Sigmoid colon (tissue), 4 donors: ENCODE measurements at regions not wholly inside any gene's neighbourhood (a gene's known extent, or its start where the extent isn't known, plus 50 kb on each side); places are given as distances from the start of the nearest gene placed in this dataset.

ENCODE experiments used
- POLR2A ChIP-seq, 2 donors: fragments of 450-650 bp; IDR thresholded peaks; one replicate each; pipeline ENCODE4 v1.6.1; 2016; ENCODE audit warnings: antibody characterized with exemption in 2 of 2, mild to moderate bottlenecking in 2 of 2, moderate library complexity in 2 of 2
- POLR2AphosphoS5 ChIP-seq, 4 donors: sonication (generic); formaldehyde crosslinking; IDR thresholded peaks; one replicate each; pipeline ENCODE4 v1.6.1; 2017; ENCODE audit warnings: antibody characterized with exemption in 4 of 4
- TF ChIP-seq, protein P1 (sequence below), 4 experiments: fragments of 450-650 bp in 3 of 4; fragments of 200-600 bp in 1 of 4; IDR thresholded peaks; one replicate each; pipeline ENCODE4 v1.5.1; 2016 to 2019; ENCODE audit warnings: antibody characterized with exemption in 4 of 4, mild to moderate bottlenecking in 3 of 4, moderate library complexity in 2 of 4

DNA sequence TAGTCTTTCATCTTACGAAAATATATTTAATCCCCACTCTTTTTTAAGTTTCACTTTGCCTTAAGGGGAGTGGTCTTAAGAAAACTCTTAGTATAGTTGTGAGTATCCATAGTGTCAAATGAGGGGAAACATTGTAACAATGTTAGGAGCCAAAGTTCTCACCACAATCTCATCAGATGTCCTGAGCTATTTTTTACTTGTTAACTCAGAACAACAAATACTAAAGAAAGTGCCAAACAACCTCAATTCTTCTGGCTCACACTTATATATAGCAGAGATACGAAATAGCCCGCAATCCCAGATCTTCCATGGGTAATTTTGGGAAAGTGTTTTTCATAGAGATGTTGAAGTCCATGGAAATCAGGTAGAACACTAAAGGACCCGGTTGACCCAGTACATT, 194.0 kb upstream of the DMRT1 start:
- TF ChIP-seq POLR2AphosphoS5 (IDR thresholded peaks at IDR 0.05), result no peak
- TF ChIP-seq, protein P1, sequence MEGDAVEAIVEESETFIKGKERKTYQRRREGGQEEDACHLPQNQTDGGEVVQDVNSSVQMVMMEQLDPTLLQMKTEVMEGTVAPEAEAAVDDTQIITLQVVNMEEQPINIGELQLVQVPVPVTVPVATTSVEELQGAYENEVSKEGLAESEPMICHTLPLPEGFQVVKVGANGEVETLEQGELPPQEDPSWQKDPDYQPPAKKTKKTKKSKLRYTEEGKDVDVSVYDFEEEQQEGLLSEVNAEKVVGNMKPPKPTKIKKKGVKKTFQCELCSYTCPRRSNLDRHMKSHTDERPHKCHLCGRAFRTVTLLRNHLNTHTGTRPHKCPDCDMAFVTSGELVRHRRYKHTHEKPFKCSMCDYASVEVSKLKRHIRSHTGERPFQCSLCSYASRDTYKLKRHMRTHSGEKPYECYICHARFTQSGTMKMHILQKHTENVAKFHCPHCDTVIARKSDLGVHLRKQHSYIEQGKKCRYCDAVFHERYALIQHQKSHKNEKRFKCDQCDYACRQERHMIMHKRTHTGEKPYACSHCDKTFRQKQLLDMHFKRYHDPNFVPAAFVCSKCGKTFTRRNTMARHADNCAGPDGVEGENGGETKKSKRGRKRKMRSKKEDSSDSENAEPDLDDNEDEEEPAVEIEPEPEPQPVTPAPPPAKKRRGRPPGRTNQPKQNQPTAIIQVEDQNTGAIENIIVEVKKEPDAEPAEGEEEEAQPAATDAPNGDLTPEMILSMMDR (IDR thresholded peaks at IDR 0.05), result no peak
- no peak for TF ChIP-seq POLR2A (IDR thresholded peaks at IDR 0.05)
